Bone marrow (tissue), 2 donors: ENCODE measurements at regions not wholly inside any gene's neighbourhood (a gene's known extent, or its start where the extent isn't known, plus 50 kb on each side); places are given as distances from the start of the nearest gene placed in this dataset.

ENCODE experiments used
- DNase-seq, 2 donors: peaks; one replicate each; lab custom pipeline; 2025; lab: John Stamatoyannopoulos, UW

- no peak for DNase-seq
These were observed 68.0 kb downstream of the SNX12 start for GRCh38 chrX:71000139-71000538.

GRCh38 chrX:70998411-70999027, 67.6 kb upstream of the SLC7A3 start:
- DNase-seq, result peak in 1 of 2 donors; percentile 39

DNA sequence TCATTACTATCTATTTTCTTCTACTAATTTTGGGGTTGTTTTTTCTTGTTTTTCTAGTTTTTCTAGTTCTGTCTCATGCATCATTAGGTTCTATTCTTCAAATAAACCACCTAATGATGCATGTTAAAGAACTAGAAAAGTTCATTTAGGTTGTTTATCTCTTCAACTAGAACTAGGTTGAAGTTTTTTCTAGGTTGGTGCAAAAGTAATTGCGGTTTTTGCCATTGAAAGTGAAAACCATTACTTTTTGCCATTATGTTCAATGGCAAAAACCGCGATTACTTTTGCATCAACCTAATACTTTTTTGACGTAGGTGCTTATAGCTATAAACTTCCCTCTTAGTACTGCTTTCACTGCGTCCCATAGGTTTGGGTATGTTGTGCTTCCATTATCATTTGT, 64.4 kb upstream of the SLC7A3 start:
- DNase-seq, result no peak

DNA sequence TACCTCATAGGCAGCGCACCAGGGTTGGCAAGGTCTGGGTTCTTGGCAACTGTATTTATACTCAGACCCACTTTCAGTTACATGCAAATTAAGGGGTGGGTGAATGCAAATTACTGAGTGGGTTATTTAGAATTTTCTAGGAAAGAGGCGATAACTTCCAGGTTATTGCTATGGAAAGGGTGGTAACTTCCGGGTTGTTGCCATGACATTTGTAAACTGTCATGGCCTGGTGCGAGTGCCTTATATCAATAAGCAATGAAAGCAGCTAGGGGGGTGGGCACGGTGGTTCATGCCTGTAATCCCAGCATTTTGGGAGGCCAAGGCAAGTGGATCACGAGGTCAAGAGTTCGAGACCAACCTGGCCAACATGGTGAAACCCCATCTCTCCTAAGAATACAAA, 57.5 kb upstream of the SLC7A3 start:
- DNase-seq, result no peak
